C4-2B (cell line): ENCODE measurements at regions not wholly inside any gene's neighbourhood (a gene's known extent, or its start where the extent isn't known, plus 50 kb on each side); places are given as distances from the start of the nearest gene placed in this dataset.

Source experiments
- H3K27ac ChIP-seq: fragments of 450-650 bp; 2 replicates; pipeline ENCODE4 v1.5.1; 2017
- CTCF ChIP-seq: fragments of 450-650 bp; conservative IDR thresholded peaks from 2 replicates; pipeline ENCODE4 v1.5.1; 2017; ENCODE audit warnings: mild to moderate bottlenecking
- ZFX ChIP-seq: fragments of 450-650 bp; IDR thresholded peaks from 2 replicates; pipeline ENCODE4 v1.6.1; 2017

GRCh38 chr10:128480601-128481000, 354.4 kb upstream of the MKI67 start:
- H3K27ac ChIP-seq = no peak overlapping the region
- no peak for TF ChIP-seq CTCF

DNA sequence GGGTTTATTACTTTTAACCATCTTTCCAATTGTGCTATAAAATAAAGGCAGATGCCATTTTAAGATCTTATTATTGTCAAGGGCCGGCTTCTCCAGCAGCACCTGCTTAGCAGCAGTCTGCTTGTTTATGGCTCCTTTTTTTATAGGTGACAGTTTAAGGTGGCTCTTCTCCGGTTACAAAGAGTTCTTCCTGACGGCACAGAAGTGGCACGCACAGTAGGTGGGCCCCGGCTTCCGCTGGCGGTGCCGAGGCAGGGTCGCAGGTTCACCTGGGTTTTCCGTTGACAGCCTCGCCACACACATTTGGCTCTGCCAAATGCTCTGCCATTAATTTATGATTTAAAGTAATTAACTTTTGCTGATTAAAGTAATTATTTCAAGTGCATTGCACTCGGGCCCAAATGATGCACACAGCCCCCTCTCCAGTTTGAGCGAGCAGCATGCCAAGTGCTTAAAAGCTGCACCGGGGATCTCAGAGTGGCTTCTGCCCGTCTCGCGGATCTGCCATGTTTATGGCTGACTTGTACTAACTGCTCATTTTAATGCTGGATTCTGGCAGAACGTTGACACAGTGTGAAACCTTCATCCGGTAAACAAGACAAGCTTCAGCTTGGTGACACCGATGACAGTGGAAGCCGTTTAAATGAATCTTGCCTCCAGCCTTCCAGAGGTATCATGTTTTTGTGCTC, 355.1 kb upstream of the MKI67 start:
- TF ChIP-seq ZFX = no peak
- TF ChIP-seq CTCF = no peak
- no peak overlapping the region for H3K27ac ChIP-seq

DNA sequence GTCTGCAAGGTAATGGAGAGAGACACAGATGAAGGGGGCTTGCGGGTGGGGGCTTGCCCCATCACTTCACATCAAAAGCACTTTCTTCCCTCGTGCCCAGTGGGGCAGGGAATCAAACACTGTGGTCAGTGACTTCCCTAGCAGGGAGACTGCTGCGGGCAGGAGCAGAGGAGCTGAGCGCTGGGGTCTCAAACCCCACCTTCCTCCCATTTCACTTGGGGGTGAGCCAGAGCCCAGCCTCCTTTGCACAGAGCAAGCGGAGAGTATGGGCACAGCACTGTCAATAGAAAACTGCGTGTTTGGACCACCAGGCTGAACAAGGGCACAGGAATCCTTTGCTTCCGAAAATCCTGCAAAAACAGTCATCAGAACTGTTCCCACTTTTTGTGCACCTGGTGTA, 355.8 kb upstream of the MKI67 start:
- H3K27ac ChIP-seq = no peak overlapping the region
- TF ChIP-seq ZFX (no peak), CTCF (no peak)

GRCh38 chr10:128483216-128483615, 357.0 kb upstream of the MKI67 start:
- TF ChIP-seq ZFX = no peak
- no peak for TF ChIP-seq CTCF
- no peak overlapping the region for H3K27ac ChIP-seq

GRCh38 chr10:128484041-128484440, 357.8 kb upstream of the MKI67 start:
- TF ChIP-seq ZFX (no peak), CTCF (no peak)
- no peak overlapping the region for H3K27ac ChIP-seq

DNA sequence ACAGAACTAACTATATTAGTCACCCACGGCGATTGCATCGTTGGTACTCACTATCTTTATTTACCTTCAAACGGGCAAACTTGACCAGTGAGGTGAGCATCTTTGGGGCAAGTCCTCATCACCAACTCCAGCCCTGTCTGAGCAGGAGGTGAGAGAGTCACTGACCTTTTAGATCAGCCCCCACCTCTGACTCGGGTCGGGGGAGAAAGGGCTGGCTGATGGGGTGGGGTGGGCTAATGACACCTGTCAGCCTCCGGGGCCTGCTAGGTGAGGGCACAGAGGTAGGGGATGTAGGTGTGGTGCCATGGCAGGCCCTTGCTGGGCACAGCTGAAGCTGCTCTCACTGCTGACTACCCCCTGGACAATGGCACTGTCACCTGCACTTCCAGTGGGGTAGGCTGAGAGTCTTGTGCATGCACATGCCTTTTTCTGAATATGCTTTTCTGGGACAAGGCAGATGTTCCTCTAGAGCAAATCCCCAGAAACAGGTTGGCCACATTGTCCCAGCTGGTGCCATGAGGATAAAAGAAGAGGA, 359.5 kb upstream of the MKI67 start:
- H3K27ac ChIP-seq = no peak overlapping the region
- TF ChIP-seq CTCF (no peak), ZFX (no peak)

DNA sequence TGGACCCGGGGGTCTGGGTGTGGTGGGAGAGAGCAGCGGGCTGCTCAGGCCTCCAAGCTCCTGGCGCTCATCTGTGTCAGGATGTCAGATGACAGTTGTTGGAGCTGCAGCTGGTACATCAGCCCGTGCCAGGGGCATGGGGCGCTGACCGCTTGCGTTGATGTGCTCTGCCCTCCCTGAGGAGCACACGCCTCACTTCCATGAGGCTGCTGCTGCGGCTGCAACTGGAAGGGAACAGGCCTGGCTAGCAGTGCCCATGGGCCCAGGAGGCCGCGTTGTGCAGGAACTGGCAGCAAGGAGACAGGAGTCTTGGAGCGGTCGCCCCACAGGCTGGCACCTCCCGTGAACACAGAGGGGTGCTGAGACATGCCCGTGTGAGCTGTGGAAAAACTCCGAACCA, 361.3 kb upstream of the MKI67 start:
- TF ChIP-seq CTCF = no peak
- no peak for TF ChIP-seq ZFX
- no peak overlapping the region for H3K27ac ChIP-seq
